Activated B cell treated with CpG ODN at 0.5 μM for 24 hours (primary cell): ENCODE measurements at regions not wholly inside any gene's neighbourhood (a gene's known extent, or its start where the extent isn't known, plus 50 kb on each side); places are given as distances from the start of the nearest gene placed in this dataset.

ENCODE experiments used
- ATAC-seq: fragments of 200-7000 bp; cut with Tn5 transposase; one replicate; pipeline ENCODE4 v1.10.0; 2021; ENCODE audit warnings: low read depth, mild to moderate bottlenecking, moderate library complexity
- CTCF ChIA-PET: fragments of 350-600 bp; sonication (Branson Sonifier 250); formaldehyde crosslinking; loops from one replicate; lab custom pipeline; 2021; ENCODE audit warnings: antibody characterized with exemption; lab: Charles Lee
- POLR2A ChIA-PET: fragments of 350-600 bp; sonication (Branson Sonifier 250); formaldehyde crosslinking; loops from one replicate; lab custom pipeline; 2021; ENCODE audit warnings: antibody characterized with exemption; lab: Charles Lee
- DNase-seq: peaks from one replicate; pipeline ENCODE4 v3.0.0; 2022
- H3K27ac Mint-ChIP-seq: one replicate; pipeline ENCODE4 v1.8.0; 2020; ENCODE audit warnings: mixed read lengths
- H3K27me3 Mint-ChIP-seq: one replicate; pipeline ENCODE4 v1.8.0; 2021; ENCODE audit warnings: mixed read lengths
- H3K36me3 Mint-ChIP-seq: one replicate; pipeline ENCODE4 v1.8.0; 2021; ENCODE audit warnings: low read depth, mixed read lengths
- H3K4me1 Mint-ChIP-seq: one replicate; pipeline ENCODE4 v1.8.0; 2021; ENCODE audit warnings: mixed read lengths
- H3K4me3 Mint-ChIP-seq: one replicate; pipeline ENCODE4 v1.8.0; 2020; ENCODE audit warnings: mild to moderate bottlenecking, mixed read lengths
- H3K9me3 Mint-ChIP-seq: one replicate; pipeline ENCODE4 v1.8.0; 2020; ENCODE audit warnings: mixed read lengths
- intact Hi-C: fragments of 100-400 bp; cut with micrococcal nuclease; formaldehyde crosslinking; loops from one replicate; pipeline ENCODE4 v1.15.1; 2024
- TF ChIP-seq, protein P1 (sequence below): fragments of 200-600 bp; IDR thresholded peaks from one replicate; pipeline ENCODE4 v1.8.0; 2022; ENCODE audit warnings: antibody characterized with exemption, mild to moderate bottlenecking

DNA sequence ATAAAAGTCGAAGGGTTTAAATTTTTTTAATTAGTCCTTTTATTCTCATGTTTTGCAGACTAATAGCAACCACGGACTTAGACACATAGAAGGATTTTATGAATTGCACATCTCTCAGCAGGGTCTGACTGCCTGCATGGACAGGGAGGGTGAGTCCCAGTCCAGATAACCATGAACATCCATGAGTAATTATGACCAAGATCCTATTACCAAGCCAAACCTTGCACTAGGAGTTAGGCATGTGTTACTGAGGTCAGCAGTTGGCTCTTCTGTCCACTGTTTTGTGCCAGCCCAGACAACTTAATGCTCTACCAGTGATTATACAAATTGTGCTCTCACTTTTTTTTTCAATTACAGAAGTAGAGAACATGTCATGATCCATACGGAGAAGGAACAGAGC, 211.2 kb downstream of the MAFB start:
- Mint-ChIP-seq H3K27ac (no peak overlapping the region), H3K36me3 (no peaks in the 10 kb centered on the region), H3K27me3 (peaks cover 7% of the 10 kb centered on the region), H3K4me1 (no peaks in the 10 kb centered on the region), H3K4me3 (no peak overlapping the region), H3K9me3 (no peaks in the 10 kb centered on the region)
- DNase-seq (no peak), ATAC-seq (no peak)
- TF ChIP-seq, protein P1, sequence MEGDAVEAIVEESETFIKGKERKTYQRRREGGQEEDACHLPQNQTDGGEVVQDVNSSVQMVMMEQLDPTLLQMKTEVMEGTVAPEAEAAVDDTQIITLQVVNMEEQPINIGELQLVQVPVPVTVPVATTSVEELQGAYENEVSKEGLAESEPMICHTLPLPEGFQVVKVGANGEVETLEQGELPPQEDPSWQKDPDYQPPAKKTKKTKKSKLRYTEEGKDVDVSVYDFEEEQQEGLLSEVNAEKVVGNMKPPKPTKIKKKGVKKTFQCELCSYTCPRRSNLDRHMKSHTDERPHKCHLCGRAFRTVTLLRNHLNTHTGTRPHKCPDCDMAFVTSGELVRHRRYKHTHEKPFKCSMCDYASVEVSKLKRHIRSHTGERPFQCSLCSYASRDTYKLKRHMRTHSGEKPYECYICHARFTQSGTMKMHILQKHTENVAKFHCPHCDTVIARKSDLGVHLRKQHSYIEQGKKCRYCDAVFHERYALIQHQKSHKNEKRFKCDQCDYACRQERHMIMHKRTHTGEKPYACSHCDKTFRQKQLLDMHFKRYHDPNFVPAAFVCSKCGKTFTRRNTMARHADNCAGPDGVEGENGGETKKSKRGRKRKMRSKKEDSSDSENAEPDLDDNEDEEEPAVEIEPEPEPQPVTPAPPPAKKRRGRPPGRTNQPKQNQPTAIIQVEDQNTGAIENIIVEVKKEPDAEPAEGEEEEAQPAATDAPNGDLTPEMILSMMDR = no peak
- intact Hi-C loops = no loop called here
- ChIA-PET POLR2A (no interaction called here), CTCF (no interaction called here)

DNA sequence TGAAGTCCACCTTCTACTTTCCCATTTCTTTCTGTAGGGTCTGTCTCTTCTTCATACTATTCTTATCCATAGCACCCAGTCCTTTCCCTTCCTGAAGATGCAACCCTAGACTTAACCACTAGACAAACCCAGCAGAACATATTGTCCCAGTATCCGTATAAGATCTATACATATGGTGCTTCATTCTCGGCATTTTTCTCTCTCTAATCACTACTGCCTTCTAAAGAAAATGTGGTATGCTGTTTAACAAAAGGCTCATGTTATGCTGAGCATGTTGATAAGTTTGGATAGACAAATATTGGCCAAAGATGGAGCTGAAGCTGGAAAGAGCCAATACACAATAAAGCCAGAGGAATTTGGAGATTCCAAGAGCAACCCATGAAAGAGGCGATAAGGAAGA, 212.6 kb downstream of the MAFB start:
- peaks cover 7% of the 10 kb centered on the region for H3K27me3 Mint-ChIP-seq
- no peaks in the 10 kb centered on the region for H3K4me1 Mint-ChIP-seq
- no peak for ATAC-seq
- TF ChIP-seq, protein P1 = no peak
- no peaks in the 10 kb centered on the region for H3K9me3 Mint-ChIP-seq
- no peak for DNase-seq
- ChIA-PET CTCF (no interaction called here), POLR2A (no interaction called here)
- intact Hi-C loops = no loop called here
- H3K27ac Mint-ChIP-seq = no peak overlapping the region
- no peaks in the 10 kb centered on the region for H3K36me3 Mint-ChIP-seq
- H3K4me3 Mint-ChIP-seq = no peak overlapping the region

DNA sequence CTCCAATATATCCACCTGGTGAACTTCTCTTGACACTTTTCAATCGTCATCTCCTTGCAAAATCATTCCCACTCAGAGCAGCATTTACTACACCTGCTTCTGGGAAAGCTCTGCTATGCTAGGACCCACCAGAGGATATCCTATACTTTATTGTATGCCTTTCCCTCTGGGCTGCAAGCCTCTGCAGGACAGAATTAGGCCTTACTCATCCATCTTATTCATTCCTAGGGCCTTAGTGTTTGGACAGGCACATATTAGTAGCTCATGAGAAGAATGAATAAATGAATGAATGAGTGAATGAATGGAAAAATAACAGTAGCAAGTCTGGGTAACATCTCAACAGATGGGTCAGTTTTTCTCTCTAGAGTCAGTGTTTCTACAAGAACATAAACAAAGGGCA, 216.1 kb downstream of the MAFB start:
- ChIA-PET POLR2A (no interaction called here), CTCF (no interaction called here)
- no peak overlapping the region for H3K27ac Mint-ChIP-seq
- no peaks in the 10 kb centered on the region for H3K36me3 Mint-ChIP-seq
- DNase-seq (no peak), ATAC-seq (no peak)
- peaks cover 21% of the 10 kb centered on the region for H3K4me1 Mint-ChIP-seq
- TF ChIP-seq, protein P1 = no peak
- H3K4me3 Mint-ChIP-seq = no peak overlapping the region
- intact Hi-C loops = no loop called here
- no peaks in the 10 kb centered on the region for H3K9me3 Mint-ChIP-seq
- peaks cover 6% of the 10 kb centered on the region for H3K27me3 Mint-ChIP-seq

DNA sequence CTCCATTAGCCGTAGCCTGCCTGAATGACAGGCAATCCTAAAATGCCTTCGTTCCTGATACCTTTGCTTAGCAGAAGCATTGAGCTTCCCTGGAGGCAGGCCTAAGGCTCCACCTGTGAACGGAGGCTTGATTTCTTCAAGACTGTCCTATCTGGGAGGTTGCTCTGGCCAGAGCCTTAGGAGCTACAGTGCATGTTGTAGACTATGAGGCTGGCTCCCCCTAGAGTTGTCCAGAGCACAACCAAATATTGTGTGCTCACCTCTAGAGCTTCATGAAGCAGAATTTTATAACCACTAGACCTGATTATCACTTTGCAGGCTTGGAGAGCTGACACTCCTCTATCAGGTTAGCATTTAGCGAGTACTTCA, 217.8 kb downstream of the MAFB start:
- ChIA-PET CTCF (no interaction called here), POLR2A (no interaction called here)
- DNase-seq (no peak), ATAC-seq (no peak)
- Mint-ChIP-seq H3K4me1 (peaks cover 29% of the 10 kb centered on the region), H3K4me3 (no peak overlapping the region), H3K27me3 (no peaks in the 10 kb centered on the region), H3K9me3 (no peaks in the 10 kb centered on the region), H3K27ac (no peak overlapping the region), H3K36me3 (no peaks in the 10 kb centered on the region)
- intact Hi-C loops = no loop called here
- TF ChIP-seq, protein P1 = no peak

DNA sequence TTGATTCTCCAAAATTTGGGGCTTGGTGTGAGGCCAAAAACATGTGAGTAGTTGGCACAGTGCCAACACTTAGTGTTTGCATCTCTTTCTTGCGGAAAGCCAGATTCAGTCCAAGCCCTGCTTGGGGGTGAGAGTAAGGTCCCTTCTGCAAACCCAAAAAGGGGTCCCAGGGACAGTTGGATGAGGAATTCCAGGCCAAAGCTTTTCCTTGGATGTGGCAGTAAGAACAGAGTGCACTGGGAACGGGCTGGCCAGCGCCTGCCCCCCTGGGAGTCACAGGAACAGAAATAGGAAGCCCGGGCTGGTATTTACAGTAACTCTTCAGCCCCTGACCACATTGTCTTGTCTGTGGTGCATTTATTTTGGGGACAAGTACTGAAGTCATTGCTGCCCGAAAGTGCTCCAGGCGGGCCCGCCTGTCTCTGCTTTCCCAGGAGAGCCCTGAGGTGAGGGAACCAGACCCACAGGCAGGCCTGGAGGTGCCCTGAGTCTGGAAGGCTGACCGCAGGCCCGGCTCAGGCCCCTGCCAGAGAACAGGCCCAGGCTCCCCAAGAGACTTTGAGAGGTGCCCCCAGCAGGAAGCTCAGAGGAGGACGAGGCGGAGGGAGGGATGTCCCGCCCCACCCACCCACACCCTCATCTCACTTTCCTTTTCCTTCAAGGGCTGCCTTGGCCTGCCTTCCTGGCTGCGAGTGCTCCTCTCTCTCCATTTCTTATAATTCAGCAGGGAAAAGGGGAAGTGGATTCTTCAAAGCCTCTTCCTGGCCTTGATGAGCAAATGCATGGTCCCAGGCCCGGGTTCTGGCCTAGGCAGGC, 218.4 kb downstream of the MAFB start:
- H3K4me1 Mint-ChIP-seq = peaks cover 29% of the 10 kb centered on the region
- H3K27ac Mint-ChIP-seq = no peak overlapping the region
- TF ChIP-seq, protein P1 = no peak
- DNase-seq = no peak
- no peaks in the 10 kb centered on the region for H3K36me3 Mint-ChIP-seq
- POLR2A ChIA-PET = no interaction called here
- CTCF ChIA-PET = no interaction called here
- H3K9me3 Mint-ChIP-seq = no peaks in the 10 kb centered on the region
- no peak for ATAC-seq
- no peak overlapping the region for H3K4me3 Mint-ChIP-seq
- H3K27me3 Mint-ChIP-seq = no peaks in the 10 kb centered on the region
- intact Hi-C loops = no loop called here
